B cell (primary cell): ENCODE measurements at regions not wholly inside any gene's neighbourhood (a gene's known extent, or its start where the extent isn't known, plus 50 kb on each side); places are given as distances from the start of the nearest gene placed in this dataset.

Experiments used
- ATAC-seq: fragments of 200-7000 bp; cut with Tn5 transposase; one replicate; pipeline ENCODE4 v1.10.0; 2021; ENCODE audit warnings: low read depth, mild to moderate bottlenecking, moderate number of reproducible peaks, moderate library complexity
- CTCF ChIA-PET: fragments of 350-600 bp; sonication (Branson Sonifier 250); formaldehyde crosslinking; loops from one replicate; lab custom pipeline; 2021; ENCODE audit warnings: antibody characterized with exemption, inconsistent platforms; lab: Charles Lee
- POLR2A ChIA-PET: fragments of 350-600 bp; sonication (Branson Sonifier 250); formaldehyde crosslinking; loops from one replicate; lab custom pipeline; 2021; ENCODE audit warnings: antibody characterized with exemption; lab: Charles Lee
- DNase-seq: peaks from one replicate; pipeline ENCODE4 v3.0.0; 2013
- H2AFZ ChIP-seq: 2 replicates; pipeline ENCODE4 v1.6.1; 2012; ENCODE audit warnings: mild to moderate bottlenecking, low read depth, low read length; ENCODE audit not compliant: insufficient read depth, poor library complexity, severe bottlenecking
- H3K27ac ChIP-seq, 2 donors: 1 replicate in 1 of 2; 2 replicates in 1 of 2; pipeline ENCODE4 v1.5.1; 2012 to 2013; ENCODE audit warnings: low read length in 2 of 2, mild to moderate bottlenecking in 2 of 2, moderate library complexity in 1 of 2
- H3K27me3 ChIP-seq, 4 experiments: fragments of 200-600 bp in 1 of 4; sonication (generic) in 1 of 4; replicated peaks in 1 of 4; 1 replicate in 2 of 4; 2 replicates in 2 of 4; pipeline versions ENCODE4 v1.6.1 to v1.7.0; 2013 to 2016; ENCODE audit warnings: low read length in 3 of 4, mild to moderate bottlenecking in 2 of 4, mixed read lengths in 1 of 4, moderate library complexity in 1 of 4; ENCODE audit not compliant: insufficient read depth in 4 of 4, control insufficient read depth in 3 of 4; ENCODE audit errors: control extremely low read depth in 1 of 4
- H3K36me3 ChIP-seq, 2 experiments: replicated peaks in 1 of 2; 1 replicate in 1 of 2; 2 replicates in 1 of 2; pipeline versions ENCODE4 v1.6.1 to v1.7.1; 2013; ENCODE audit warnings: low read length in 1 of 2; ENCODE audit not compliant: insufficient read depth in 2 of 2, control insufficient read depth in 1 of 2; ENCODE audit errors: control extremely low read depth in 1 of 2, extremely low read depth in 1 of 2
- H3K4me1 ChIP-seq, 2 donors: fragments of 200-600 bp in 1 of 2; sonication (generic) in 1 of 2; 1 replicate in 1 of 2; 2 replicates in 1 of 2; pipeline versions ENCODE4 v1.5.1 to v1.6.1; 2013 to 2017; ENCODE audit warnings: low read length in 2 of 2; ENCODE audit not compliant: control insufficient read depth in 2 of 2, insufficient read depth in 2 of 2
- H3K4me2 ChIP-seq: replicated peaks from 2 replicates; pipeline ENCODE3; 2012; ENCODE audit warnings: mild to moderate bottlenecking, low read depth, low read length; ENCODE audit not compliant: poor library complexity, severe bottlenecking
- H3K4me3 ChIP-seq, 5 experiments: fragments of 200-600 bp in 1 of 5; sonication (generic) in 1 of 5; 1 replicate in 3 of 5; 2 replicates in 2 of 5; pipeline versions ENCODE4 v1.5.1 to v1.7.0; 2011 to 2016; ENCODE audit warnings: low read length in 4 of 5, mild to moderate bottlenecking in 4 of 5, low read depth in 2 of 5, control low read depth in 1 of 5, moderate library complexity in 1 of 5; ENCODE audit not compliant: insufficient read depth in 1 of 5; ENCODE audit errors: control extremely low read depth in 1 of 5, extremely low read depth in 1 of 5
- H3K79me2 ChIP-seq: fragments of 200-600 bp; sonication (generic); one replicate; pipeline ENCODE4 v1.6.0; 2016; ENCODE audit warnings: low read length; ENCODE audit not compliant: control insufficient read depth, insufficient read depth
- H3K9ac ChIP-seq: fragments of 200-600 bp; sonication (generic); 2 replicates; pipeline ENCODE4 v1.6.1; 2017; ENCODE audit warnings: mild to moderate bottlenecking, low read length, moderate library complexity
- H3K9me3 ChIP-seq, 3 donors: one replicate each; pipeline versions ENCODE4 v1.6.1 to v1.7.1; 2013; ENCODE audit warnings: low read length in 2 of 3; ENCODE audit not compliant: control insufficient read depth in 2 of 3, insufficient read depth in 1 of 3; ENCODE audit errors: control extremely low read depth in 1 of 3
- H4K20me1 ChIP-seq: 2 replicates; pipeline ENCODE4 v1.6.0; 2012; ENCODE audit warnings: mild to moderate bottlenecking, low read length; ENCODE audit not compliant: insufficient read depth, control insufficient read depth, poor library complexity, severe bottlenecking
- H3K27ac Mint-ChIP-seq: one replicate; pipeline ENCODE4 v1.8.0; 2021; ENCODE audit warnings: mixed read lengths
- H3K27me3 Mint-ChIP-seq: one replicate; pipeline ENCODE4 v1.8.0; 2021; ENCODE audit warnings: mixed read lengths
- H3K4me1 Mint-ChIP-seq: one replicate; pipeline ENCODE4 v1.8.0; 2021; ENCODE audit warnings: mixed read lengths
- H3K4me3 Mint-ChIP-seq: one replicate; pipeline ENCODE4 v1.8.0; 2021; ENCODE audit warnings: mixed read lengths
- H3K9me3 Mint-ChIP-seq: one replicate; pipeline ENCODE4 v1.8.0; 2022; ENCODE audit warnings: mixed read lengths; ENCODE audit not compliant: insufficient read depth
- CTCF ChIP-seq: fragments of 200-600 bp; IDR thresholded peaks from one replicate; pipeline ENCODE4 v1.8.0; 2022; ENCODE audit warnings: antibody characterized with exemption, mild to moderate bottlenecking
- EZH2 ChIP-seq: IDR thresholded peaks from 2 replicates; pipeline ENCODE4 v1.6.1; 2012; ENCODE audit warnings: borderline replicate concordance, low read depth, mild to moderate bottlenecking, moderate library complexity, low read length; ENCODE audit not compliant: insufficient read depth, poor library complexity, severe bottlenecking
- intact Hi-C: fragments of 100-400 bp; cut with micrococcal nuclease; formaldehyde crosslinking; loops from one replicate; pipeline ENCODE4 v1.10.0; 2022

GRCh38 chr11:10926801-10927211 lies 69.0 kb upstream of the ZBED5 start:
- intact Hi-C loops, result no loop called here

More at GRCh38 chr11:10926801-10927211, 69.0 kb upstream of the ZBED5 start:
- no peaks in the 10 kb centered on the region for H4K20me1 ChIP-seq
- H3K36me3 ChIP-seq, result no peaks in the 10 kb centered on the region
- Mint-ChIP-seq H3K27ac (no peak overlapping the region), H3K9me3 (no peaks in the 10 kb centered on the region), H3K4me3 (no peak overlapping the region), H3K27me3 (peaks cover 46% of the 10 kb centered on the region), H3K4me1 (peaks cover 10% of the 10 kb centered on the region)
- peaks cover 11 to 13% of the 10 kb centered on the region in 2 donors for H3K4me1 ChIP-seq
- no peak overlapping the region for H2AFZ ChIP-seq
- no peak for DNase-seq
- H3K4me2 ChIP-seq, result no peak overlapping the region
- H3K9me3 ChIP-seq, result no peaks in the 10 kb centered on the region
- POLR2A ChIA-PET, result no interaction called here
- CTCF ChIA-PET, result interaction anchor here (1.5 to 2.0 kb wide), 3 partner anchors 94 to 101 kb away, joined by 7 to 13 read pairs (median 8); no protein-coding TSS in a partner anchor
- no peak for ATAC-seq
- H3K79me2 ChIP-seq, result no peaks in the 10 kb centered on the region
- H3K9ac ChIP-seq, result no peak overlapping the region
- no peak overlapping the region for H3K4me3 ChIP-seq
- peaks cover 0 to 30% (median 18%) of the 10 kb centered on the region in 4 experiments for H3K27me3 ChIP-seq
- no peak for TF ChIP-seq EZH2
- no peak for TF ChIP-seq CTCF
- H3K27ac ChIP-seq, result no peak overlapping the region
